MG63 (cell line): ENCODE measurements at regions not wholly inside any gene's neighbourhood (a gene's known extent, or its start where the extent isn't known, plus 50 kb on each side); places are given as distances from the start of the nearest gene placed in this dataset.

Experiments
- DNase-seq: peaks from one replicate; pipeline ENCODE4 v3.0.0-alpha.2; 2020
- H3K27me3 ChIP-seq: fragments of 250-450 bp; sonication (Bioruptor Pico); 2 replicates; pipeline ENCODE4 v1.5.1; 2020; ENCODE audit warnings: mild to moderate bottlenecking, moderate library complexity
- H3K36me3 ChIP-seq: fragments of 250-450 bp; sonication (Bioruptor Pico); 2 replicates; pipeline ENCODE4 v1.5.1; 2020; ENCODE audit warnings: mild to moderate bottlenecking, moderate library complexity
- H3K4me3 ChIP-seq: fragments of 250-450 bp; sonication (Bioruptor Pico); 2 replicates; pipeline ENCODE4 v1.5.1; 2020; ENCODE audit warnings: mild to moderate bottlenecking, moderate library complexity
- H3K9me3 ChIP-seq: fragments of 250-450 bp; sonication (Bioruptor Pico); 2 replicates; pipeline ENCODE4 v1.5.1; 2020; ENCODE audit warnings: mild to moderate bottlenecking, moderate library complexity

- H3K36me3 ChIP-seq: no peaks in the 10 kb centered on the region
- no peaks in the 10 kb centered on the region for H3K9me3 ChIP-seq
- no peaks in the 10 kb centered on the region for H3K27me3 ChIP-seq
- H3K4me3 ChIP-seq: no peak overlapping the region
- DNase-seq: no peak
Observed at GRCh38 chr2:21466341-21466927, 342.7 kb downstream of the TDRD15 start.

DNA sequence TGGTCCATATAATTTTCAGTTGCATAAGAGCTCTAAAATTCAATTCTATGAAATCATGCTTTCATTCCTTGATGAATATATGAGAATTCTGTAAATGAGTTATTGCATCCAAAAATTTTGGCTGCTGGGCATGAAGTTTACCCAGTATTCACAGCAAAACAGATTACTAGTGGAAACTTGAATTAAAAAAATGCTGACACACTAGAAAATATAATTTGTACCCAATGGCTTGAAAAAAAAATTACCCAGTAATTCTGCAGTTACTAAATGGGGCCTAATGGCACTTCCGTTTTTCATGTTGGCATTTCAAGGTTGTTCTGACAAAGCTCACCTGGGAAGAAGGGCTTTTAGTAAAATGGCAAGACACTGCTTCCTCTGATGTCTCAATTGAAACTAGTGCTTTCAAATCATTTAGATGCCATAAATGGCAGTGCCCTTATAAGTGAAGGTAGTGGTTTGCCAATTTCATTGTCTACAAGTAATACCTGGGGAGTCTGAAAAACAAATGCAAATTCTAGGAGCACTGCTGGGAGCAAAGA, 343.6 kb downstream of the TDRD15 start:
- Histone ChIP-seq H3K4me3 (no peak overlapping the region), H3K27me3 (no peaks in the 10 kb centered on the region), H3K36me3 (no peaks in the 10 kb centered on the region), H3K9me3 (no peaks in the 10 kb centered on the region)
- DNase-seq: no peak

GRCh38 chr2:21467910-21468309, 344.1 kb downstream of the TDRD15 start:
- DNase-seq: no peak

DNA sequence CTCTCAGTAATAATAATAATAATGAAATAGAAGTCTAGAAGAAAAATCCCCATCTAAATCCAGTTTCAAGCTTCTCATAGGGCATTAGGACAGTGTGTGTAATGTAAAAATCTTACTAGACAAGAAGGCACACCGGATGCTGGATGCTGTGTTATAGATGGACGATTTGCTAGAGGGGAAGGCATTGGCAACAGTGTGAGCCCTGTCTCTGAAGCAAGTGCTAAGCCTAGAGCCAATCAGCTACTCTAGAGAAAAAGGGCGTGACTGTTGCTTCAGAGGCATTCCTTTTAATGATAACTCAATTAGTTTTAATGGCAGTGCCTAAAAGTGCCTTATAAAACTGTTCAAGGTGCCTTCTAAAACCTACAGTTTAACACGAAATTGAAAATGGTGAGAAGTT, 344.9 kb downstream of the TDRD15 start:
- Histone ChIP-seq H3K4me3 (no peak overlapping the region), H3K9me3 (no peaks in the 10 kb centered on the region), H3K36me3 (no peaks in the 10 kb centered on the region), H3K27me3 (no peaks in the 10 kb centered on the region)
- no peak for DNase-seq

More at GRCh38 chr2:21467910-21468309, 344.1 kb downstream of the TDRD15 start:
- no peaks in the 10 kb centered on the region for H3K36me3 ChIP-seq
- H3K27me3 ChIP-seq: no peaks in the 10 kb centered on the region
- H3K9me3 ChIP-seq: no peaks in the 10 kb centered on the region
- H3K4me3 ChIP-seq: no peak overlapping the region

GRCh38 chr2:21469158-21469557, 345.4 kb downstream of the TDRD15 start:
- Histone ChIP-seq H3K27me3 (no peaks in the 10 kb centered on the region), H3K4me3 (no peak overlapping the region), H3K36me3 (no peaks in the 10 kb centered on the region), H3K9me3 (no peaks in the 10 kb centered on the region)
- no peak for DNase-seq

DNA sequence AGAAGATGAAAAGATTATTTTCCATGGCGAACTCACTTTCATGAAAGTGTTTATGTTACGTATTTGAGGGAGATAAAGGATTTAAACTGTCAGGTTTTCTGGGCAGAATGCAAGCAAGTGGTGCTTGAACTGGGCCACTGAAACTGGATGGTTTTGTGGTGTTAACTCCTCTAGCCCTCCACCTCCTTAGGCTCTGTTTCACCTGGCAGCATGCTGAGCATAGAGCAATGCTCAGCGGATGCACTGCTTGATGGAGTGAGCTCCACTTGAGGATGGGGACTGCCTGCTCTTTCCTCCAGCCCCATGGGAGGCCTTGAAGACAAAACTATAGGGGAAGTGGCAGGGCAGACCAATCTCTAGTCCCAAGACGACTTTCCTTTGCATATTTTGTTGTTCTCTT, 345.8 kb downstream of the TDRD15 start:
- DNase-seq: no peak
- H3K4me3 ChIP-seq: no peak overlapping the region
- H3K36me3 ChIP-seq: no peaks in the 10 kb centered on the region
- no peaks in the 10 kb centered on the region for H3K9me3 ChIP-seq
- H3K27me3 ChIP-seq: no peaks in the 10 kb centered on the region

GRCh38 chr2:21480162-21480561, 356.4 kb downstream of the TDRD15 start:
- no peaks in the 10 kb centered on the region for H3K27me3 ChIP-seq
- DNase-seq: no peak
- H3K36me3 ChIP-seq: no peaks in the 10 kb centered on the region
- H3K4me3 ChIP-seq: no peak overlapping the region
- H3K9me3 ChIP-seq: no peaks in the 10 kb centered on the region

DNA sequence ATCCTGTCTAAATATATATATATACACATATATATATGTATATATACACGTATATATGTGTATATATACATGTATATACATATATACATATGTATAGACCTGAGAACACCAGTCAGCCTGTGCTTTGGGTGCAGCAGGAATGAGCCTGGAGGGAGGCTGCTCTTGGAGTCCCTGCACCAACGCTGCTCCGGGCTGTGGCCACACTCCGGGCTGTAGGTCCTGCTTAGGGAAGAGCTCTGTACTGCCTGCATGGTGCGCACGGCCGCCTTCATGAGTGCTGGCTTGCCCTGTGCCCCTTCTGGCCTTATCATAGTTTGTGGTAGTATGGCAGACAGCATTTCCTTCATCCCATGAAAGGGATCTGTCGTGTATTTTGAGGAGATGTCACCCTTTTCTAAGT, 360.9 kb downstream of the TDRD15 start:
- no peaks in the 10 kb centered on the region for H3K27me3 ChIP-seq
- no peaks in the 10 kb centered on the region for H3K9me3 ChIP-seq
- H3K4me3 ChIP-seq: no peak overlapping the region
- DNase-seq: no peak
- no peaks in the 10 kb centered on the region for H3K36me3 ChIP-seq

- Histone ChIP-seq H3K9me3 (no peaks in the 10 kb centered on the region), H3K36me3 (no peaks in the 10 kb centered on the region), H3K27me3 (no peaks in the 10 kb centered on the region), H3K4me3 (no peak overlapping the region)
- no peak for DNase-seq
Observed at GRCh38 chr2:21486445-21486844, 362.7 kb downstream of the TDRD15 start.

GRCh38 chr2:21489080-21489479, 365.3 kb downstream of the TDRD15 start:
- H3K4me3 ChIP-seq: no peak overlapping the region
- H3K27me3 ChIP-seq: no peaks in the 10 kb centered on the region

DNA sequence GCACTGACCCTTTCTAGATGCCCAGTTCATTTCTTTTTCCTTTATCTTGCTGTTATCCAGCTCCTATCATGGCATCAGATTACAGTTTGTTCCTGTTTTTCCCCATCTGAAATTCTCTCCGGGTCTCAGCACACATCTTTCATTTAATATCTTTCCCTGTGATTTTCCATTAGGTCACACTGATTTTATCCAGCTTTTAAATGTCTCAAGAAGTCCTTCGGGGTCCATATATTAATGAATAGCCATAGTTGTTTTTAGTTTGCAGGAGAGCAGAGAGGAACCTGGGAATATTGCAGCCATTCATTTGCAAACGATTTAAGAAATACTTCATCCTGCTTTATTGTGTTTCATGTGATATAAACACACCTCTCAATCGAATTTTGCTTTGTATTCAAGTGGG, 374.2 kb downstream of the TDRD15 start:
- no peaks in the 10 kb centered on the region for H3K36me3 ChIP-seq
- no peak for DNase-seq
- H3K27me3 ChIP-seq: no peaks in the 10 kb centered on the region
- no peaks in the 10 kb centered on the region for H3K9me3 ChIP-seq
- no peak overlapping the region for H3K4me3 ChIP-seq

More at GRCh38 chr2:21489080-21489479, 365.3 kb downstream of the TDRD15 start:
- H3K36me3 ChIP-seq: no peaks in the 10 kb centered on the region
- H3K9me3 ChIP-seq: no peaks in the 10 kb centered on the region
- DNase-seq: no peak

DNA sequence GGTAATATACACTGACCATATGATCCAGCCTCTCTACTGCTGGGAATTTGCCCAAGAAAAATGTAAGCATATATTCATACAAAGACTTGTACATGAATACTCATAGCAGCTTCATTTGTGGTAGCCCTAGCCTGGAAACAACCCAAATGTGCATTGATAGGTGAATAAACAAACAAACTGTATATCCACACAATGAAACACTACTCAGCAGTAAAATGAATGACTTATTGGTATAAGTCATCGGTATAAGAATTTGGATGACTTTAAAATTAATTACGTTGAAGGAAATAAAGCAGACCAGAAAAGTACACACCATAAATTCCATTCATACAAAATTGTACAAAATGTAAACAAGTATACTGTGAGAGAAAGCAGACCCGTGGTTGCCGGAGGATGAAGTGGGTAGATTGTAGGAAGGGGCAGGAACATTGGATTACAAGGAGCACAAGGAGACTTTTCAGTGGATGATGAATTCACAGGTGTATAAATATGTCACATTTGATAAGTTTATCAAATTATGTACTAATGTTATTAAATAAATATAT, 376.7 kb downstream of the TDRD15 start:
- H3K4me3 ChIP-seq: no peak overlapping the region
- H3K9me3 ChIP-seq: no peaks in the 10 kb centered on the region
- no peaks in the 10 kb centered on the region for H3K36me3 ChIP-seq
- H3K27me3 ChIP-seq: no peaks in the 10 kb centered on the region
- no peak for DNase-seq

- no peak for DNase-seq
- no peaks in the 10 kb centered on the region for H3K9me3 ChIP-seq
- no peaks in the 10 kb centered on the region for H3K27me3 ChIP-seq
- no peaks in the 10 kb centered on the region for H3K36me3 ChIP-seq
- no peak overlapping the region for H3K4me3 ChIP-seq
Observed at GRCh38 chr2:21501376-21502027, 377.7 kb downstream of the TDRD15 start.

- Histone ChIP-seq H3K9me3 (no peaks in the 10 kb centered on the region), H3K27me3 (no peaks in the 10 kb centered on the region), H3K36me3 (no peaks in the 10 kb centered on the region), H3K4me3 (no peak overlapping the region)
- DNase-seq: no peak
Observed at GRCh38 chr2:21515903-21516302, 392.1 kb downstream of the TDRD15 start.

DNA sequence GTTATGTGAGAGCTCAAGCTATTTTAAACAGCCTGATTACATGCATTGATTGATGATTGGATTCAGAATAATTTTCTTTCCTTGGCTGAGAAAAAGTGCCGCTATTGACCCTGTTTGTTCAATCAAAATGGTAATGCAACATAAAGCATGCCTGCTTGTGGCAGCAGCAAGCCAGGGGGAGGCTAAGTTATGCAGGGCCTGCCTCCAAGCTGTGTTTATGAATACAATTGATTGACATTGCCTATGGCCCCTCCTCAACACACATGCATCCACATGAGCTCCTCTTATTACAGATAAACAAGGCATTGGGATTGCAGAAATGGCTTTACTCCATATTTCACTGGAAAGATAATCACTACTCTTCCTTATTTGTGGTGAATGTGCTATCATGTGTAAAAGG, 395.6 kb downstream of the TDRD15 start:
- Histone ChIP-seq H3K4me3 (no peak overlapping the region), H3K9me3 (no peaks in the 10 kb centered on the region), H3K27me3 (no peaks in the 10 kb centered on the region), H3K36me3 (no peaks in the 10 kb centered on the region)
- DNase-seq: no peak

GRCh38 chr2:21519821-21520220, 396.1 kb downstream of the TDRD15 start:
- no peaks in the 10 kb centered on the region for H3K9me3 ChIP-seq
- H3K36me3 ChIP-seq: no peaks in the 10 kb centered on the region
- no peaks in the 10 kb centered on the region for H3K27me3 ChIP-seq
- H3K4me3 ChIP-seq: no peak overlapping the region
- DNase-seq: no peak

- H3K27me3 ChIP-seq: no peaks in the 10 kb centered on the region
- no peaks in the 10 kb centered on the region for H3K36me3 ChIP-seq
- DNase-seq: no peak
- H3K4me3 ChIP-seq: no peak overlapping the region
- no peaks in the 10 kb centered on the region for H3K9me3 ChIP-seq
Observed at GRCh38 chr2:21535826-21536225, 412.1 kb downstream of the TDRD15 start.

- DNase-seq: no peak
- Histone ChIP-seq H3K27me3 (no peaks in the 10 kb centered on the region), H3K36me3 (no peaks in the 10 kb centered on the region), H3K4me3 (no peak overlapping the region), H3K9me3 (no peaks in the 10 kb centered on the region)
Observed at GRCh38 chr2:21539685-21540084, 415.9 kb downstream of the TDRD15 start.
